ENCODE measurements at regions not wholly inside any gene's neighbourhood (a gene's known extent, or its start where the extent isn't known, plus 50 kb on each side); places are given as distances from the start of the nearest gene placed in this dataset.
A peak's percentile ranks its signal among the peaks of the same experiment; 100 is the strongest.
"Not testable (repeated sequence)": the region's sequence is repeated elsewhere in the genome, so short reads cannot be mapped to it uniquely, and the experiment has no call there.

GRCh38 chr4:3871881-3872833 lies 106.0 kb downstream of the ADRA2C start:
- in situ Hi-C loops (cut with HindIII; ENCODE audit: low pct_unique_long_range_greater_than_20kb, low sequenced_read_pairs): no loop called here

GRCh38 chr4:3872834-3873313 lies 106.7 kb downstream of the ADRA2C start:
- DNase-seq (ENCODE audit: low read depth): no peak
- in situ Hi-C loops (cut with HindIII; ENCODE audit: low pct_unique_long_range_greater_than_20kb, low sequenced_read_pairs): no loop called here

More at GRCh38 chr4:3871881-3872833, 106.0 kb downstream of the ADRA2C start:
- no peak for DNase-seq (ENCODE audit: low read depth)

DNA sequence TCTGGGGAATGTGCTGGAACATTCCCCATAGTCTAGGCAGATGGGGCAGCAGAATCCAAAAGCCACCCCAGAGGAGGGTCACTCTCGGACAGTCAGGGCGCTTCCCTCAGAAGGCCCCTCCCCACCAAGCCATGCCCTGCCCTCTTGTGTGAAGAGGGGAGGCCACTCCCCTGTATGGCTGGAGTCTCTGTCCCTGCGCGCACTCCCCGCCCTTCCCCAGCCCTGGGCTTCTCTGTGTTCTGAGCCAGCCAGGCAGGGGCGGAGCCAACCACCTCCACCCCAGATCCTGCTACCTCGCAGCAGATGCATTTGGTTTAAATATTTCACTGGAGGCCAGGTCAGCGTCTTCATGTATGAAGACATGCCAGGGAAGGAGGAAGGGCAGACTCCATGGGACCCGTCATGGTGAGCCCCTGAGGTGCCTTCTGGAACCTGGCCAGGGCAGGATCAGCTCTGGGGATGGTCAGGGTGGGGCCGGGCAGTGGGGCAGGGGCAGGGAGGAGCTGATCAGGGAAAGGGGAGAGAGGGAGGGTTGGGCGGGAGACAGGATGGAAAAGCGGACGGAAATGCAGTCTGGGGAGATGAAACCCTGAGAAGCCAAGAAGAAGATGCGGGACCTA lies 107.3 kb downstream of the ADRA2C start:
- peak; percentile 16 for DNase-seq (ENCODE audit: low read depth)
- in situ Hi-C loops (cut with HindIII; ENCODE audit: low pct_unique_long_range_greater_than_20kb, low sequenced_read_pairs): no loop called here

GRCh38 chr4:3874028-3874415 lies 107.8 kb downstream of the ADRA2C start:
- in situ Hi-C loops (cut with HindIII; ENCODE audit: low pct_unique_long_range_greater_than_20kb, low sequenced_read_pairs): no loop called here
- DNase-seq (ENCODE audit: low read depth): no peak

DNA sequence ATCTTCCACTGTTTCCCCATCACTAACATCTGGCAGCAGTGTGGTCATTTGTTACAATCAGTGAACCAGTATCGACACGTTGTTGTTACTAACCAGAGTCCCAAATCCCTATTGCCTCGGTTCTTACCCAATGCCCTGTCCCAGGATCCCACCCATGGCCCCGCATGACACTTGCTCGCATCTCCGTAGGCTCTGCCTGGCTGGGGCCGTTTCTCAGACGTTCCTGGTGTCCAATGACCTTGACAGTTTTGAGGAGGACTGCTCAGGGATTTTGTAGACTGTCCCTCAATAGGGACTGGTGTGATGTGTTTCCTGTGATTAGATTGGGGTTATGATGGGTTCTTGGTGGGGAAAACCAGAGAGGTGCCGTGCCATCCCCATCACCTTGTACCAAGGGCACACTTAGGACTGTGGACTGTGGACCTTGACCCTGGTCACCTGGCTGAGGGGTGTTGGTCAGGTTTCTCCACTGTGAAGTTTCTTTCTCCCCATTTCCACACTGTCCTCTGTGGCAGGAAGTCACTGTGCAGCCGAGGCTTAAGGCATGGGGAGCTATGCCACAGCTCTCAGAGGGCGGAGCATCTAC lies 108.4 kb downstream of the ADRA2C start:
- in situ Hi-C loops (cut with HindIII; ENCODE audit: low pct_unique_long_range_greater_than_20kb, low sequenced_read_pairs): no loop called here
- DNase-seq (ENCODE audit: low read depth): no peak

GRCh38 chr4:3875466-3875865 lies 109.3 kb downstream of the ADRA2C start:
- DNase-seq (ENCODE audit: low read depth): no peak
- in situ Hi-C loops (cut with HindIII; ENCODE audit: low pct_unique_long_range_greater_than_20kb, low sequenced_read_pairs): no loop called here

GRCh38 chr4:3876057-3876845 lies 110.1 kb downstream of the ADRA2C start:
- in situ Hi-C loops (cut with HindIII; ENCODE audit: low pct_unique_long_range_greater_than_20kb, low sequenced_read_pairs); DNase-seq (ENCODE audit: low read depth): not testable (repeated sequence)

- no peak for DNase-seq (ENCODE audit: low read depth)
- in situ Hi-C loops (cut with HindIII; ENCODE audit: low pct_unique_long_range_greater_than_20kb, low sequenced_read_pairs): no loop called here
These were observed 111.1 kb downstream of the ADRA2C start for GRCh38 chr4:3877236-3877635.

- in situ Hi-C loops (cut with HindIII; ENCODE audit: low pct_unique_long_range_greater_than_20kb, low sequenced_read_pairs): no loop called here
- no peak for DNase-seq (ENCODE audit: low read depth)
These were observed 111.7 kb downstream of the ADRA2C start for GRCh38 chr4:3877868-3878267.

GRCh38 chr4:3878678-3879077 lies 112.5 kb downstream of the ADRA2C start:
- no peak for DNase-seq (ENCODE audit: low read depth)
- in situ Hi-C loops (cut with HindIII; ENCODE audit: low pct_unique_long_range_greater_than_20kb, low sequenced_read_pairs): no loop called here

DNA sequence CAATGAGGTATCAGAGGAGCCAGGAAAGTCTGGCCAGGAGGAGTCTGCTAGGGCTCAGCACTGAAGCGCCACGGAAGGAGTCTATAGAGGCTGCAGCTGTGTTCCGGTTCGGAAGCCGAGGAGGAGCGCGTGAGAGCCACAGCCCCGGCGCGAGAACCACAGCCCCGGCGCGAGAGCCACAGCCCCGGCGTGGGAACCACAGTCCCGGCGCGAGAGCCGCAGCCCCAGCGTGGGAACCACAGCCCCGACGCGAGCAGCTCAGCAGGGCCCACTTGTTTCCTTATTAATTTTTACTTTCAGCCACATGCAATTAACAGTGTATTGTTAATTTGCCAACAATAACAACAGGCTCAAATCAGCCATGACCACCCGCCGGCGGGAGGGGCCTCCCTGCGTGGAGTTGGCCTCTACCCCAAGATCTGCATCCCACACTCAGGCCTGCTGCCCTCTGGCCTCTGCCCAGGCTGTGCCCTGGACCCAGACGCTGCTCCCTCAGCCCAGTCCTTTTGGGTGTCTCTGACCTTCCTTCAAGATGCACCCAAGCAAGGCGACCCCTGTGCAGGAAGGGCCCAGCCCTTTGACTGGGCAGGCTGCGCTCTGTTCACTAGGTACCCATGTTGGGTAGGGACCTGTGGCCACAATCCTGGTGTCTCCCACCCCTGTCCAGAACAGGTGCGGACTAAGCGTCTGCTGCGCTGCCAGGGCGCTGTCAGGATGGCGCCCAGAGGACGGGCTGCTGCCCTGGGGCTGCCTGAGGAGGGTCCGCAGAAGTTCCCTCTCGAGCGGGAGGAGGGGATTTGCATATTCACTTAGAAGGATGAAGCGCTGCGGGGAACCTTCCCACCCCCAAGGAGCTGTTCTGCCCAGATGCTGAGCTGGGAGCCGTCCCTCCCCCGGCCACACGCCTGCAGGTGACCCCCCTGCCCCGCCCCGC lies 113.8 kb downstream of the ADRA2C start:
- in situ Hi-C loops (cut with HindIII; ENCODE audit: low pct_unique_long_range_greater_than_20kb, low sequenced_read_pairs): no loop called here

DNA sequence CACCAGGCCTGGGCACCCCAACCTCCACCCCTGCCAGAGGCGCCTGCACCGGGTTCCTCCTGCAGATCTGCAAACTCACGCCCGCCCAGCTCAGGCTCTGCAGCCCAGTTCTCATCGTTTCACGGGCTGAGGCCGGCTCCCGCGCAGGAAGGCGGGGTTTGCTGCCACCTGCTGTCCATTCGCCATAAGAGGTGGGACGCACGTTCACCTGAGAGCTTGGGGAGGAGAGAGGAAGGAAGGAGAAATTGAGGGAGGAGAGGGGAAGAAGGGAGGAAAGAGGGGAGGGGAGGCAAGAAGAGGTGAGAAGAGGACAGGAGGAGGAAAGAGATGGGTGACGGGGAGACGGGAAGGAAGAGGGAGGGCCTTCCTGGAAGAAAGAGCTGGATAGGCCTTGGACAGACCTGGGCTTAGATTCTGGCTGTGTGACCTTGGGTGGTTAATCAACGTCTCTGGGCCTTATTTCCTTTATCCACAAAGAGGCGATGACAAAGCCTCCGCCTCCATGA lies 114.5 kb downstream of the ADRA2C start:
- in situ Hi-C loops (cut with HindIII; ENCODE audit: low pct_unique_long_range_greater_than_20kb, low sequenced_read_pairs): no loop called here
- peak; percentile 64 for DNase-seq (ENCODE audit: low read depth)

More for the DNA sequence above, 113.8 kb downstream of the ADRA2C start:
- no peak for DNase-seq (ENCODE audit: low read depth)

- in situ Hi-C loops (cut with HindIII; ENCODE audit: low pct_unique_long_range_greater_than_20kb, low sequenced_read_pairs); DNase-seq (ENCODE audit: low read depth): not testable (repeated sequence)
These were observed 116.2 kb downstream of the ADRA2C start for GRCh38 chr4:3882316-3882885.

GRCh38 chr4:3884261-3884660 lies 118.1 kb downstream of the ADRA2C start:
- DNase-seq (ENCODE audit: low read depth); in situ Hi-C loops (cut with HindIII; ENCODE audit: low pct_unique_long_range_greater_than_20kb, low sequenced_read_pairs): not testable (repeated sequence)

GRCh38 chr4:3893590-3893989 lies 127.4 kb downstream of the ADRA2C start:
- in situ Hi-C loops (cut with HindIII; ENCODE audit: low pct_unique_long_range_greater_than_20kb, low sequenced_read_pairs); DNase-seq (ENCODE audit: low read depth): not testable (repeated sequence)

DNA sequence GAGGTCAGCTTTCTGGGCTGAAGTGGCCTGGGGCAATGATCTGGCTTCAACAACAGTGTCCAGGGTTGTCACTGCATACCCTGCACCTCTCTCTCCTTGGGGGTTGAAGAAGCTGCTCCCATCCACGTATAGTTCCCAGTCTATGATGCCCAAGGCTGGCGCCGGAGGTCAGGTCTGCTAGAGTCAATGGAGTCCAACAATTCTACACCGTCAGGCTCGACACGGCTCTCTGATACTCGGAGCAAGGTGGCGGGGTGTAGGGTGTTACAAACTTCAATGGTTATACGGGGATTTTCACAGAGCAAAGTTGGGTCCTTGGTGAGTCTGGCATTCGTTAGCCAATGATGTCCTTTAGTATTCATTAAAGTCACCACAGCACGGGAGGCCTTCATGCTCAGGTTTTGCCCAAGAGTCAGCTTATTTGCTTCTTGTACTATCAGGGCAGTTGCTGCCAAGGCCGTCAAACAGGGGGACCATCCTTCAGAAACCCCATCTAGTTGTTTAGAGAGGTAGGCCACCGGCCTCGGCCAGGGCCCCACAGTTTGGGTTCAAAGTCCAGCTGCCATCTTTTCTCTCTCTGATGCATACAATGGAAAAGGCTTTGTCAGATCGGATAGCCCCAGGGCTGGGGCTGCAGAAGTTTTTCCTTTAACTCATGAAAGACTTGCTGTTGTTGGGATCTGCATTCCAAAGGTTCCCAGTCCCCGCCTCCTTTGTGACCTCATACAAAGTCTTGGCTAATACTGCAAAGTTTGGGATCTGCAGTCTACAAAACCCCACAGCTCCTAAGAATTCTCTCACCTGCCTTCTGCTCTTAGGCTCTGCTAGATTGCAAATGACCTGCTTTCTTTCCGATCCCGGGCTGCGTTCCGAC lies 128.1 kb downstream of the ADRA2C start:
- in situ Hi-C loops (cut with HindIII; ENCODE audit: low pct_unique_long_range_greater_than_20kb, low sequenced_read_pairs); DNase-seq (ENCODE audit: low read depth): not testable (repeated sequence)

Data from Caki2 (cell line).